Stimulated activated CD8-positive, alpha-beta memory T cell treated with anti-CD3 and anti-CD28 coated beads, Interleukin-15, amount 100 ng/mL, for 4 hours (primary cell): ENCODE measurements at regions not wholly inside any gene's neighbourhood (a gene's known extent, or its start where the extent isn't known, plus 50 kb on each side); places are given as distances from the start of the nearest gene placed in this dataset.

Experiments used
- DNase-seq, 2 donors: peaks; one replicate each; pipeline ENCODE4 v3.0.0-alpha.2; 2020; ENCODE audit warnings: low read depth in 2 of 2

DNA sequence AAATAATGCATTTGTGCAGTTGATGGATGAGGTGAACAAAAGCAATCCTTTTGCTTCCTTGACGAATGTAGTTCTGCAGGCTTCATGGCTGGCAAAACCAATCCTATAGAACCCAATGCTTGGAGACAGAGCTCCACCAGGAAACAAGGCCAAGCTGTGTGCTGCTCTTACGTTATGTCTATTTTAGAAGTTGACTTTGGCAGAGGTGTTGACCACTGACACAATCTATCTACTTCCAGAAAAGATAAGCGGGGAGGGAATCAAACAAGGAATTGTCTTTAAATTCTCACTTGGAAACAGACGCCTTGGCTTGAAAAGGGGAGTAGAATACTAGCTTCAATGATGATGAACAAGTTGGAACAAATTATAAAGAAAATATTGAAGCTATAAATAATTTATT lies 211.2 kb downstream of the SETD4 start:
- DNase-seq = no peak

DNA sequence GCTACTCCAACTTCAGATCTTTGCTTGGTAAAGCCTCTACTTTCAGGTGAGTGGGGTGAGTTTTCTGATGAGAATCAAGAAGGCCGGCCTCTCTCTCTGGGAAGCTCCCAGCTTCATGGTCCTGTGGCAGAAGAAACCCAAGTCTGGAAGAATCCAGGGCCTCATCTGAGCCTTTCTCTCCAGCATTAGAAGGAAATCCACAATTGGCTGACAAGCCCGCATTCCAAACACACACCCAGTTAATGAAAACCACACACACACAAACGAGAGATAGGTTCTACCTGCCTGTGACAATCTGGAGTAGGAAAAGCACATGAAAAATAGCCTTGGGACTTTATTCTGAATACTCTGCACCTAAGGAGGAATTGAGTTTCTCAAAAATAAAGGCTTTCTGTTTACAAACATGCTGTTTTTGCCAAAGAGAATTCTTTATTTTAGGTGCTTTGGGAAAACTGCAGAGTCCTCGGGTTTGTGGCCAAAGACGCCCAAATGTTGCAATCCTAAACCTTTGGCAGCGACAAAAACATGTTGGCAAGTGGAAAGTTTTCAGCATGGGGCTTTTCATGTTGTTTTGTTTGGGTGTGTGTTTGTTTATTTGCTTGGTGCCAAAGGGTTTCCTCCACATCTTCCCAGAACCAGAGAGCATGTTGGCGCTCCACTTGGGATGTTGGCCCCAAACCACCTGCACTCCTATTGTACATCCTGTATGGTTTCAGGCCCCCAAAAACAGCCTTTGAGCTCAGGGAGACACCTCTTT lies 216.2 kb downstream of the SETD4 start:
- DNase-seq = no peak

DNA sequence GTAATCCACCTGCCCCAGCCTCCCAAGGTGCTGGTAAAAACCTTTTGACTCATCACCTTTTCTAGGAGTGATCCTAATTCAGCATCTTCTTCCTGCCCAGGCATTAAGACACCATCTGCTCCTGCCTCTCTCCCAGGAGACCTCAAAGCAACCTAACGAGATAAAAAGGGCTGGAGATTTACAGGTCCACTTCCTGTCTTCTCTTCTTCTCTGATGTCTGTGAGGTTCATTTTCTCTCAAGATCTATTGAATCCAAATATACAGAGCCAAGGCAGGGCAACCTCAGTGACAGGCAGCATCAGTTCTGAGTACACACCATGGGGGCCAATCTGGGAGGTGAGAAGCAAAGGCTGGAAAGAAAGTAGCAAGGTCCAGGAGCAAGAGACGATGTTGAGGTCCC lies 219.4 kb downstream of the SETD4 start:
- no peak for DNase-seq

DNA sequence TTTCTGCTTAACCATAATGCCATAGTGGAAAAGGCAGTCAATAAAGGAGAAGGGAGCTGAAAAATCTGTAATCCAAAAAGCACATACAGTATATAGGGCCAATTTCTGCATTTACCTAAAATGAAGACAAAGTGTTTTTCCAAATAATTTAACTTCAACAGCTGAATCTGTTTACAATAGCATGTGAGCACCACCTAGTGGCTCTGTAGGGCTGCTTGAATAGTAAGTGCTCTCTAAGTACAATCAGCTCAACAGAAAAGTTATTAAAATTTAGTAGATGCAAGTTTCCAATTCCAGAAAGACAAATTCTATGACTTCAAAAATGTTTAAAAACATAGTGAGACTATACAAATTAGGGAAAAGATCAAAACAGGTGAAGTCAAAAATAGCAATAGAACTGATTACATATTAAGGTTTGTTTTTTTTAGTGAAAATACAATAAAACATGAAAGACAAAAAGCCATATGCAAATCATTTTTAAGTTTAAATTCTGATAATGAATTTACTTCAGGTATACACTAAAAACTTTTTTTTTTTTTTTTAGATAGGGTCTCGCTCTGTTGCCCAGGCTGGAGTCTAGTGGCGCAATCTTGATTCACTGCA lies 220.0 kb downstream of the SETD4 start:
- DNase-seq = peak in 1 of 2 donors; percentile 6

DNA sequence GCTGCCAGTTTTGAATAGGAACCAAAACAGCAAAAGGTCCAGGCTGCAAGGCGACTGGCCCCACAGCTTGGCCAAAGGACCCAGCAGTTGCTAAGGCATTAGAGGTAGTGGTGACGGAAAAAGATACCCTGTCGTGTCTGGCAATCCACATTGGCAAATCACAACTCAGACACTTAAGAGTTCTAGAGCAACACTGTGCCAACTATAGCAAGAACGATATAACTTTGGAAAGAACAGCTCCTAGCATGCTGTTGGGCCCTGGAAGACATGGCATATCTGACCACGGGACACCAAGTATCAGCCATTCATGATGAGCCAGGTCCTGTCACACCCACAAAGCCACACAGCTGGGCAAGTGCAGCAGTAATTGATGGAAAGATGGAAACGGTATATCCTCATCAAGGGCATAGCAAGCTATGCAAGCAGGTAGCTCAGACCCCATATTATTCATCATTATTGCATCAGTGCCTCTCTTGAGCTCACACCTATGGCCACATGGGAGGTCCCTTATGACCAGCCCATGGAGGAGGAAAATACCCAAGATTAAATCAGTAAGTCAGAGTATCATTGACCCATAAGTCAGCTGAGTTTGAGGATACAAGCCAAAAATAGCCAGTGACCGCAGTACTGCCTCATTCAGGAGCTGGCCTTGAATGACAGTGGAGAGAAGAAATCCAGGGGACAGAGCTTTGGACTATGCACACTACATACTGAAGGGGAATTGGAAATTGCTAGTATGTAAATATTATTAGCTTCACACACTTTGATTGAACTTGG lies 221.2 kb downstream of the SETD4 start:
- no peak for DNase-seq

DNA sequence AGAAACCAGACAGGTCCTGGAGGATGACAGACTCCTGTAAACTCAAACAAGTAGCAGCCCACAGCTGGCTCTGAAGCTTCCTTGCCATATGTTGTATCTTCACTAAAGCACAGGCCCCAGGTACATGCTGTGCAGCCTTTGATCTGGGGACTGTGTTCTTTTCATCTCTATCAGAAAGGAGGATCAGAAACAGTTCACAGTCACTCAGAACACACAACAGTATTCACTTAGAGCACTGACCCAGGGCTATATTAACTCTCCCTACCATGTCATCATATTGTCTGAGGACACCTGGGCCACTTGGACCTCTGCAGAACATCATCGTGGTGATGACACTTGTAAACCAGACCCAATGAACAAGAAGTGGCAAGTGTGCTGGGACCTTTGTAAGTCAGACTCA lies 222.0 kb downstream of the SETD4 start:
- DNase-seq = no peak

DNA sequence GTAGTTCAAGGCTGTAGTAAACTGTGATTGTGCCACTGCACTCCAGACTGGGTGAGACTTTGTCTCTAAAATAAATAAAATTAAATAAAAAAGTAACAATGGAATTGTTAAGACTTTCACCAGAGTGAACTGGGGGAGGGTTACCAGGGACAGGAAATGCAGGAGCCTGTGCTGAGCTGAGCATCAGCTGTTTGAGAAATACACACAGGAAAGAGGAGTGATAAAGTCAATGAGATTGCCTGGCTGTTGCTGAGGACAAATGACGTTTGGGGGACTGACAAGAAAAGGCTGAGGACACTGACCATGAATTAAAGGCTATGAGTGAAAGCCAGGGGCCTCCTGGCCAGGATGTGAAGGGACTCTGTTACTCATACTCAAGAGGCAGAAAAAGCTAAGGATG lies 226.3 kb downstream of the SETD4 start:
- DNase-seq = no peak

DNA sequence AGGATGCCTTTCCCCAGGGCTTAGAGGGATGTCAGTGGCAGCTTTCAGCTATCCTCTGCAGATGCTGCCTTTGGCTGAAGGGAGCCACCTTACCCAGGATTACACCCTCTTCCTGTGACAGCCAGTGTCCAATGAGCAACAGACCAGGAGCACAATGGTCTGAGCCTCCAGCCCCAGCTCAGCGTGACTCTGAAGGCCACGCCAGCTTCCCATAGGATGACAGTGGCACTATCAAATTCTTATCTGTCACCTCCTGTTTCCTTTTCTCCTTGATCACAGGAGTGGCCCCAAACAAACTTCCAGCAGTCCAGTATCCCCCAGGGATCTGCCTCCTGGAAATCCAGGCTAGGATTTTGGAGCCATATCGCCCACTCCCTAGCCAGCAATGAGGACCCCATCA lies 226.9 kb downstream of the SETD4 start:
- DNase-seq = no peak

DNA sequence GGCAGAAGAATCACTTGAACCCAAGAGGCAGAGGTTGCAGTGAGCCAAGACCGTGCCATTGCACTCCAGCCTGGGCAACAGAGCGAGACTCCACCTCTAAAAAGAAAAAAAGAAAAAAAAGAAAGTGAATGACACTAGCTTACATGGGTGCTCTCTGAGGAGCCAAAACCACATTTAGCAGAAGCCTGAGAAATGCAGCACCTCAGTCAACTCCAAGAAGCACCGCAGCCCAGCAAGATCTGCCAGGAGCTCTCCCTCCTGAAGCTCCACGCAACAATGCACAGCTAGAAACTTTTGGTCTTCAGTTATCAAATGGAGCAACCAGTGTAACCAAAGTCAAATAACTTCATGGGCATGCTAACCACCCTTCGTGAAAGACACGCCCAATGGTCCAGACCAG lies 229.1 kb downstream of the SETD4 start:
- no peak for DNase-seq

DNA sequence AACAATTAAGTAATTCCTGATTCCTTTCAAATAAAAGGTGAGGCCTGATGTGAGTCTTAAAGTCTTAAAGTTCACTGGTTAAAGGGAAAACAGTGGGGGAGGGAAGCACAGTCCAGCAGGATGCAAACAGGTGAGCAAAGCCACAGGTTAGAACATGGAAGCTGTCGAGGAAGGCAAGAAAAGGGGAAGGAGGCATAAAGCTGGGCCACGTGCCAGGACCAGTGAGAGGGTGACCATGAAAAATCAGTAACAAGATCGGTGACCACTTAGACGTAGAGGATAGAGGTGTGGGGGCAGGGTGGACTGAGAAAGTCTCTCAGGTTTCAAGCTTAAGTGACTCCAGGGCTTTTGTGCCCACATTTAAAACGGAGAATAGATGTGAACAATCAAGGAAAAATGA lies 231.3 kb downstream of the SETD4 start:
- DNase-seq = no peak

DNA sequence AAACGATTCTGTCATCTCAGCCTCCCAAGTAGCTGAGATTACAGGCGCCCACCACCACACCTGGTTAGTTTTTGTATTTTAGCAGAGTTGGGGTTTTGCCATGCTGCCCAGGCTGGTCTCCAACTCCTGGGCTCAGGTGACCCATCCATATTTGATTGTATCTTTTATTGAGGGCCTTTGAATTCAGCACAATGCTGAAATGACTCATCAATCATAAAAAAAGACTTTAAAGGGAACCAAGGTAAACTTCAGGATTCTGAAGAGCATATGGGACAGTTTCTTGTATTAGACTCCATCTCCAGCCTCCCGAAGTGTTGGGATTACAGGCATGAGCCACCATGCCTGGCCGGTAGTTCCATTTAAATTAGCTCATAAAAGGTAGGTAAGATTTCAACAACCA lies 232.2 kb downstream of the SETD4 start:
- no peak for DNase-seq

DNA sequence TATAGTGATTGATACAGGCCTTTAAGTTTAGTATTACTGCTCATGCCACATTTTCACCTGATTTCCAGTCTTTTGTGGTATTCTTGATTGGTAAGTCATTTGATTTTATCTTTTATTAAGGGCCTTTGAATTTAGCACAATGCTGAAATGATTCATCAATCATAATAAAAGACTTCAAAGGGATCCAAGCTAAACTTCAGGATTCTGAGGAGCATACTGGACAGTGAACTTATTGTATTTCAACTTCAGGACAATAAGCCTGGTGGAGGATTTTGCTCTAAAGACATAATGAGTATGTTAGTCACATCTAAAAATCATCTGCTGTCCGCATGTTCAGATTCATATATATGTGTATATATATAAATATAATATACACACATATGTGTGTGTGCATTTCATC lies 233.3 kb downstream of the SETD4 start:
- DNase-seq = no peak

DNA sequence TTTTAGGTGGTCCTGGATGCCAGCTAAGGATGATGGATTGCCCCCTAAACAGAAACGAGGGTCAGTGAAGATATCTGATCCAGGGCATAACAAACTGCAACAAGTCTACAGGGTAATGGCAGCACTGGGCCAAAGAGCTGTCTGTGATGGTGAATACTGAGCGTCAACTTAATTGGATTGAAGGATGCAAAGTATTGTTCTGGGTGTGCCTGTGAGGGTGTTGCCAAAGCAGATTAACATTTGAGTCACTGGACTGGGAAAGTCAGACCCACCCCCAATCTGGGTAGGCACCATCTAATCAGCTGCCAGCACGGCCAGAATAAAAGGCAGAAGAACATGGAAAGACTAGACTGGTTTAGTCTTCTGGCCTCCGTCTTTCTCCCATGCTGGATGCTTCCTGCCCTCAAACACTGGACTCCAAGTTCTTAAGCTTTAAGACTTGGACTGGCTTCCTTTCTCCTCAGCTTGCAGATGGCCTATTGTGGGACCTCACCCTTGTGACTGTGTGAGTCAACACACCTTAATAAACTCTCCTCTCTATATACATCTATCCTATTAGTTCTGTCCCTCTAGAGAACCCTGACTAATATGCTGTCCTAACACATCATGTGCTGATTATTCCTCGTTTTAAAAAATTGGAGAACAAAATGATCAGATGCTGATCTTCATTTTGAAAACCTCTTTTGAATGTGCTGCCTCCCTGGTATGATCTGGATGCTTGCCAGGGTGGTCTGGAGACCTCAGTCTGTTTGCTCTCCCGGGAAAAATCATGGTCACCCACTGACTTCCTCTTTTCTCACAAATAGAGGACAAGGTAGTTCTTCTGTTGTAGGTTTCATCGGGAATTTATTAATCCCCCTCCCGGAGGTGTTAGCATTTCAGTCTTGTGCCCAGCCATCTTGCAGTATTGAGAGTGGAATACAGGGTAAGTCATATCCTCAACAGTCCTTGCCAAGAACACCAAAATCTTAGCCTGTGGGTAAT lies 234.7 kb downstream of the SETD4 start:
- no peak for DNase-seq

DNA sequence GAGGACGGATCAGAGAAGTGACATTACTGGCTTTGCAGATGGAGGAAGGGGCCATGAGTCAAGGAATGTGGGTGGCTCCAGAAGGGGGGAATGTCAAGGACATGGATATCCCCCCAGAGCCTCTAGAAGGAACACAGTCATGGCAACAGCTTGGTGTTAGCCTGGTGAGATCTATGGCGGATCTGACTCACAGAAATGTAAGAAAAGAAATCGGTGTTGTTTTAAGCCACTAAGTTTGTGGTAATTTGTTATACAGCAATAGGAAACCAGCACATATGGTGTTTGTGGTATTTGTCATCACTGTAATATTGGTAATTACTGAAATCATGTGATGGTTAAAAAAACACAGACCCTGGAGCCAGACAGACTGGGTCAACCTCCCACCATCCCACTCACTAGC lies 236.2 kb downstream of the SETD4 start:
- no peak for DNase-seq

DNA sequence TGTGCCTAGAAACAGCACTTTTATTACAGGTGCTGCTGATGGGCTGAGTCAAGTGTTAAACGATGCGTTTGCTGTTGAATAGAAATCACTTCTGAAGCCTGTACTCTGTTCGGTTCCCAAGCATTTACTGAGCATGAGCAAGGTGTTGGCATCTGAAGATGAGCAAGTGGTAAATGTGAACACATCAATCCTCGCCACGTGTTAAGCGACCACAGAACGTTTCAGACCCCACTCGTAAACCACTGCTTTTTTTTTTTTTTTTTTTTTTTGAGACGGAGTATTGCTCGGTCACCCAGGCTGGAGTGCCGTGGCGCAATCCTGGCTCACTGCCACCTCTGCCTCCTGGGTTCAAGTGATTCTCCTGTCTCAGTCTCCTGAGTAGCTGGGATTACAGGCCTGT lies 241.2 kb downstream of the SETD4 start:
- DNase-seq = no peak

DNA sequence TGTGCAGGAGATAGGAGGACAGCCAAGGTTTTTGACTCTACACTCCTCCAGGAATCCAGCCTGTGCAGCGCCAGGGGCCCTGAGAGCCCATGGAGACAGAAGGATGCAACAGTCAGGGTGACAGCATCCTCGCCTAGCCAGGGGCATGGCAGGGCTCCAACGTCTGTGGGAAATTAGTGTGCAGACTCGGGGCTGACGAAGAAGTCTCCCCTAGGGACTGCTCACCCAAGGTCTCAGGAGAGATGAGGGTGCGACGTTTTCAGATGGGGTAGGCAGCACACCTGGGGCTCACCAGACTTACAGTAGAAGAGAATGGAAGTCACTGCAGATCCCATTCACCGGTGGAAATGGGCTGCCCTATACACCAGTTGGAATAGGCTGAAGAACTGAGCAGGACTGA lies 241.7 kb downstream of the SETD4 start:
- DNase-seq = no peak

DNA sequence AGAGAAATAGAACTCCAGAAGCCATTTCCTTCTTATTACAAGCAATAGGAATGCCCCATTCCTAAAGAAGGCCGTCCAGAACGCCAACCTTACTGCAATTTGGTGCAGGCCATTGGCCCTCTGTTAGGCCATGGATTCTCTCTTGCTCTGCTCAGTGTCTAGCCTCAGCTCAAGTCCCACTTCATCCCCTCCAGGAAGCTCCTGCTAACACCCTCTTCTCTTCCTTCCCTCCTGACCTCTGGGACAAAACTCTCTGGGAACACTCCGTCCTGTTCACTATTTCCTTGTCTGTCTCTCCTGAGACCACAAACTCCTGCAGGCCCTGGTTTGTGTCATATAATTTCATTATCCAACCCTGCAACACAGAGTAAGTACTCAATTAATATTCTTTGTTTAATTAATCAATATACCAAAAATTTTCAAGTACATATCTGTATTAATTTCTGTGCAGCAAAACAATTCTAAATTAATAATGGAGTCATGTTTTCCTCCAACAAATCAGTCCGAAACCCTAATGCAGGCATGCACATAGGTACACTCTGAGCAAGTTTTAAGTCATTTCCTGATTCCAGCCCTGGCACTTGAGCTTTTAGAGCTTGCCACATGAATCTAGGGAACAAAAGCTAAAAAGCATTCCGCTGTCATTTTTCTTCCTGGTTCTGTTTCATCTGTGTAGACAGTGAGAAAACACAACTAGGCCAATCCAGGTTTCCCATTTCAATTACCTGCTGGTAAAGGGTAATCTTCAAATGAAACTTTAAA lies 245.3 kb downstream of the SETD4 start:
- no peak for DNase-seq

DNA sequence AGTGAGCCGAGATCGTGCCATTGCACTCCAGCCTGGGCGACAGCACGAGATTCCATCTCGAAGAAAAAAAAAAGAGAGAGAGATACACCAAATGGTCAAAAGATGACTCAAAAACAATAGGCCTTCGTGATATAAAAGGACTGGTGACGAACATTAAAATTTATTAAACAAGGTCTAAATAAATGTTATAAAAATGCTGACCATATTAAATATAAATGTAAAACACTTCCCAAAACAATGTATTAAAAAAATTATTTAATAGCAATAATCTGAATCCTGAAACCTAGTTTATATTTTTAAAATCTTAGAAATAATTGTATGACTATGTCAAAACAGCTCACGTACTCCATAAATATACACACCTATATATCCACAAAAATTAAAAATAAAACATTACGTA lies 247.6 kb downstream of the SETD4 start:
- DNase-seq = no peak

DNA sequence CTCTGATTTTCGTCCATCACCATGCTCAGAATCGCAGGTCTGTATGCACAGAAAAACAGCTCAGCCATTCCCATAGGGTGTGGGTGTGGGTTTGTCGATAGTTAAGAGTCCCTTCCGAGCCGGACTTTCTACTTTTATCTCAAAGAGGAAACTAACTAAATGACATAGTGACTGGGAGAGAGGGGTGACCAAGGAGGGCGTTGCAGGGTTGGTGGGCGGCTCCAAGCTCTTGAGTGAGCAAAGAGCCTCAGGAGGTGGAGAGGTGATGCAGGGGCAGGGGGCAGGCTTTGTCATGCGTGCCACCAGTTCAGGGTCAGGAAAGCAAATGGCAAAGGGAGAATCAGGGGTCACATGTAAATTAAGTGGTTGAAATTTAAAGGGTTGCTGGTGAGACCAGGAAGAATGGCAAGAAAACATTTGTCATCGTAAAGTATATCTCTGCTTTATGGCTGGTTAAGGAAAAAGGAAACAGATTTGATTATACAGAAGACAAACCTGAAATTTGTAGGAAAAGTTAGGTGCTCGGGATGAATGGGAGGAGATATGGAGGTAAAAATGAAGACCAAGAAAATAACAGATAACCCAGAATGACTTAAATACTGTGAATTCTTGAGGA lies 249.0 kb downstream of the SETD4 start:
- no peak for DNase-seq

DNA sequence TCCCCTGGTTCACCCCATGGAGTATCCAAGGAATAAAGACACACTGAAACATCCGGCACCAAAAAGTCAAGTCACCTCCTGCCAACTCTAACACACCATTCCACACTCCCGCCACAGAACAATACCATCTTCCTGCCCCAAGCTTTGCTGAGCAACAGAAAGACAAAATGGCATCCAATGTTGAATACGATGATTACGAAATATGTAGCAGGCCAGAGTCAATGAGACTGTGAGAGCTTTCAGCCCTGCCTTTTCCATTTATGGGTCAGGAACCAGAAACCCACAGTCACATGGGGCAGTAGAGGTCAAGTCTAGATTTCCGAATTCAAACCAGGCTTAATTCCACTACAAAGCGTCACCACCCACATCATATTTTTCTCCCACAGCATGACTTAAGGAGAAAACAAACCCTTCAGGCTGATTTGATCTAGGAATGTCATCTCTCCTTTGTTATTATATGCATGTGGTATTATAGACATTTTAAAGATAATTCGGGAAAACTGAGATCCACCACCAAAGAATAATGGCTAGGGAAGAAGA lies 249.8 kb downstream of the SETD4 start:
- DNase-seq = no peak
